ENCODE measurements at regions not wholly inside any gene's neighbourhood (a gene's known extent, or its start where the extent isn't known, plus 50 kb on each side); places are given as distances from the start of the nearest gene placed in this dataset.

- H3K27ac ChIP-seq = no peak overlapping the region
- intact Hi-C loops (cut with DNase I; ENCODE audit: low total_unique reads) (no loop called here), in situ Hi-C loops (cut with MboI; ENCODE audit: low sequenced_read_pairs in 4 of 4) (no loop called here)
- no peaks in the 10 kb centered on the region for H3K36me3 ChIP-seq
- no peaks in the 10 kb centered on the region for H3K9me3 ChIP-seq
- peaks cover 0 to 9% of the 10 kb centered on the region in 2 donors for H3K4me1 ChIP-seq
- no peak for TF ChIP-seq POLR2A (IDR thresholded peaks at IDR 0.05)
- TF ChIP-seq CTCF (IDR thresholded peaks at IDR 0.05 in 4 of 5, conservative IDR thresholded peaks at IDR 0.05 in 1 of 5) = no peak
- no peaks in the 10 kb centered on the region for H3K27me3 ChIP-seq
- no peak for DNase-seq
- H3K4me3 ChIP-seq = no peak overlapping the region
- no peak for ATAC-seq
Measured at GRCh38 chr3:40992023-40992422, 207.3 kb upstream of the CTNNB1 start.

GRCh38 chr3:40994611-40995010 lies 204.7 kb upstream of the CTNNB1 start:
- no peak for ATAC-seq
- Histone ChIP-seq H3K27ac (no peak overlapping the region), H3K9me3 (no peaks in the 10 kb centered on the region), H3K36me3 (no peaks in the 10 kb centered on the region), H3K4me1 (peaks cover 0 to 9% of the 10 kb centered on the region in 2 donors), H3K4me3 (no peak overlapping the region), H3K27me3 (no peaks in the 10 kb centered on the region)
- intact Hi-C loops (cut with DNase I; ENCODE audit: low total_unique reads) (no loop called here), in situ Hi-C loops (cut with MboI; ENCODE audit: low sequenced_read_pairs in 4 of 4) (no loop called here)
- no peak for DNase-seq
- no peak for TF ChIP-seq CTCF (IDR thresholded peaks at IDR 0.05 in 4 of 5, conservative IDR thresholded peaks at IDR 0.05 in 1 of 5)
- TF ChIP-seq POLR2A (IDR thresholded peaks at IDR 0.05) = no peak

GRCh38 chr3:40995271-40995670 lies 204.0 kb upstream of the CTNNB1 start:
- H3K9me3 ChIP-seq = no peaks in the 10 kb centered on the region
- TF ChIP-seq POLR2A (IDR thresholded peaks at IDR 0.05) (no peak), CTCF (IDR thresholded peaks at IDR 0.05 in 4 of 5, conservative IDR thresholded peaks at IDR 0.05 in 1 of 5) (no peak)
- ATAC-seq (no peak), DNase-seq (no peak)
- H3K36me3 ChIP-seq = no peaks in the 10 kb centered on the region
- in situ Hi-C loops (cut with MboI; ENCODE audit: low sequenced_read_pairs in 4 of 4) (no loop called here), intact Hi-C loops (cut with DNase I; ENCODE audit: low total_unique reads) (no loop called here)
- H3K27ac ChIP-seq = no peak overlapping the region
- no peak overlapping the region for H3K4me3 ChIP-seq
- peaks cover 0 to 9% of the 10 kb centered on the region in 2 donors for H3K4me1 ChIP-seq
- H3K27me3 ChIP-seq = no peaks in the 10 kb centered on the region

GRCh38 chr3:40996382-40996781 lies 202.9 kb upstream of the CTNNB1 start:
- peaks cover 0 to 9% of the 10 kb centered on the region in 2 donors for H3K4me1 ChIP-seq
- H3K9me3 ChIP-seq = no peaks in the 10 kb centered on the region
- no peaks in the 10 kb centered on the region for H3K36me3 ChIP-seq
- no peak for ATAC-seq
- H3K27ac ChIP-seq = no peak overlapping the region
- intact Hi-C loops (cut with DNase I; ENCODE audit: low total_unique reads) (no loop called here), in situ Hi-C loops (cut with MboI; ENCODE audit: low sequenced_read_pairs in 4 of 4) (no loop called here)
- H3K27me3 ChIP-seq = no peaks in the 10 kb centered on the region
- TF ChIP-seq POLR2A (IDR thresholded peaks at IDR 0.05) = no peak
- TF ChIP-seq CTCF (IDR thresholded peaks at IDR 0.05 in 4 of 5, conservative IDR thresholded peaks at IDR 0.05 in 1 of 5) = no peak
- no peak for DNase-seq
- H3K4me3 ChIP-seq = no peak overlapping the region
